HG02759 (cell line): ENCODE measurements at regions not wholly inside any gene's neighbourhood (a gene's known extent, or its start where the extent isn't known, plus 50 kb on each side); places are given as distances from the start of the nearest gene placed in this dataset.

Experiments
- ATAC-seq: cut with Tn5 transposase; IDR thresholded peaks from one replicate; pipeline ENCODE4 v1.9.1; 2021; ENCODE audit warnings: mild to moderate bottlenecking, moderate library complexity; ENCODE audit not compliant: unreplicated experiment

DNA sequence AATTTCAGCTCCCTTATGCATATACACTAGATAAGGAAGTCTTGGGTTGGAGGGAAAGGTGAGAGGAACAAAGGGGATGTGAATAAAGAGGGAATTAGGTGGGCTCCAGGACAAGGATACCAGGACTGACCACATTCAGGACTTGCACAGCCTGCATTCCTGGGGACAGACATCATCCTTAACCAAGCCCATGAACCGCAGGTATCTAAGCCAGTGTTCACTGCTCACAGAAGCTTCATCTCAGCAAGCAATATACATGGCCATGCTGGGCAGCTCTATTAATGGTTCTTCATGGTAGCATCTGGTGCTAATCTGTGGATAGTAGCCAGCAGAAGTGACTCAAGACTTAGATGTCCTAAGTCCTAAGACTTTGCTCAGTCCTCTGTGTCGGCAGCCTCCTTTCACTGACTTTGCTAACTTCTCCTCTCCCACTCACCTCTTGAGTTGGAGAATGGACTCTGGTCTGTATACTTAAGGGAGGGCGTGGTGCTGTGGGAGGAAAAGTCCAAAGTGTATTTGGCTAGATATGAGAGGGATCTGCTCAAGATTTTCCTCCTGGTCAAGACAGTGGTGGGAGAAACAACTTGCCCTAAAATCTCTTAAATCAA lies 136.1 kb downstream of the ASCL1 start:
- no peak for ATAC-seq

DNA sequence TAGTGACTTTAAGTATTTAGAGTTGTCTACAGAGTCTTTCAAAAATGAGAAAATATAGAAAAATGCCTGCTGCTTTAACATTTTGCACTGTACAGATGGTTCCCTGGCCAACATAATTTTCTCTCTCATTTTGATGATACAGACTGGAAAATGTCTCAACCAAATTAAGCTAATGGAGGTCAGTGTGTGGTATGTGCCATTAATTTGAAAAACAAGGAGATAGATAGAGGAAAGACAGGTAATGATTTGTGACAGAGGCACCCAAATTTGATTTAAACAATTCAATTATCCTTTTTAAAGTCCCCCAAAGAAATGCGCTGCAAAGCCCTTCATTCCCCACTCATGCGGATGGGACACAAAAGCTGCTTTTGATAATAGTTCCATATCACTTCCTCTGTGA lies 140.0 kb downstream of the ASCL1 start:
- no peak for ATAC-seq

GRCh38 chr12:103100257-103100831 lies 142.9 kb downstream of the ASCL1 start:
- ATAC-seq: no peak

GRCh38 chr12:103102225-103102744 lies 144.8 kb downstream of the ASCL1 start:
- ATAC-seq: peak; percentile 83

DNA sequence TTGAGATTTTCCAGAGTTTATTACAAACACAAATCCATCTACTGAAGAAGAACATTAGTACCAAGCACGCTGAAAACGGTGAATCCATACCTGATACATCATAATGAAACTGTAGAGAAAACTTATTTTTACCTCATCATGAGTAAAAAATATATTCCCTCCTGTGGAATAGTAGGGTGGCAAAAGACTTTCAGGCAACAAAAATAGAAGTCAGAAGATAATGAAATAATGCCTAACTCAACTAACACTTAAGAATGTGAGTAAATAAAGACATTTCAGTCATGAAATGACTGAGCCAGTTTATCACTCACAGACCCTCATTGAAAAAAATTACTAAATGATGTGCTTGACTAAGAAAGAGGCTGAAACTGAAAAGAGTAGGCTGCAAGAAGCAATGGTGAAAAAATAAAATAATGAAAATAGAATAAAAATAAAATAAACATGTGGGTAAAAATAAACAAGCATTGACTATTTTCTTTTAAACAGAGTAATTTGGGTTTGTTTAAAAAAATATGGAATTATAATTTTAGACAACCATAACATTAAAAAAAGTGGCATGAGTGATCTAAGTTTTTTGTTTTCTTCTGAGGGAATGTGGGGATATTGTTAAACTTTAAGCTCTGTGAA lies 148.6 kb downstream of the ASCL1 start:
- peak; percentile 53 for ATAC-seq

DNA sequence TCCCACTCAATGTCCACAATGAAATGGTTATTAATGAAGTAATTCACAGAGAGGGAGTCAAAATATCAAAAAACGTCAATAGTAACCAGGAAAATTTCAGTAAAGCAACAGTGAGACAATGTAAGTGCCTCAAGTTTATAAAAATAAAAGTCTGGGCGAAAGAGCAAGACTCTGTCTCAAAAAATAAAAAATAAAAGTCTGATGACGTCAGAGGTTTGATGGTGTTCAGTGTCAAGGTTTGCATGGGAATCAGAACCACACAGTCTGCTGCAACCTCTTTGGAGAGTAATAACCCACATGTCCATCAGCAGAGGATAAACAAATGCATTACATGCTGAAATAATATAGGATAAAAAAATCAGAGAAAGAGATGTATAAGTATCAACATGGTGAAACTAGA lies 152.4 kb downstream of the ASCL1 start:
- no peak for ATAC-seq

GRCh38 chr12:103114296-103115055 lies 157.0 kb downstream of the ASCL1 start:
- peak; percentile 98 for ATAC-seq

GRCh38 chr12:103128862-103129501 lies 171.5 kb downstream of the ASCL1 start:
- no peak for ATAC-seq

DNA sequence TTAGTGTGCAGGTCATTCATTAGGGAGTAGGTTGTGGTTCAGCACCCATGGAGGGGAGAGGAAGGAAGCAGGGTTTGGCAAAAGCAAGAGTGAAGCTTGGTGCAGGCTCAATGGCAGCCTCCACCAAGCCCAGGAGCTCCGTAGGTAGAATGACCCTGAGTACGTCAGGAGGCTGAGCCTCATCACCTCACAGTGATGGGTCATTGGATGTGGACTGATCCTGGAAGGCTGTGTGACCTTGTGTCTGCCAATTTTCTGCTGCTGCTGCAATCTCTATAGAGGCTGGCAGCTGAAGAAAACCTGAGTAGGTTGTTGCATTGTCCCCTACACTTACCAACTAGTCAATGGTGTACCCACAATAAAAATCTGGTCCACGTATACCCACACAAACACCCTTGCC lies 173.1 kb downstream of the ASCL1 start:
- no peak for ATAC-seq

DNA sequence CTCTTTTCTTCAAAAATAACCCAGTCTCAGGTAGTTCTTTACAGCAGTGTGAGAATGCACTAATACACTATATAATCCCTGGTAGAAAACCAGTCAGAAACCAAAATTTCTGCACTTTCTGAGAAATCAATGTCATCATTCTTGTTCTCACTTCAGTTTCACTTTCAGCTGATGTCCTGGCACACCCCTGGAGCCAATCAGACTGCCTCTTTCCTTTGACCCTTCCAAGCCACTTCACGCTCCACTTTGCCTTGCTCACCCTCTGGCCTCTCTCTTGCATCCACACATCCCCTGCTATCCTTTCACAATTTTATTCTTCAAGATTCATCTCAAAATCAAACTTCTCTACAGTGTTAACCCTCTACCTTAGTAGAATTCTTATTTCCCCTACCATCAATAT lies 181.1 kb downstream of the ASCL1 start:
- ATAC-seq: no peak

GRCh38 chr12:103139876-103140275 lies 182.4 kb downstream of the ASCL1 start:
- no peak for ATAC-seq

GRCh38 chr12:103140286-103140685 lies 182.8 kb downstream of the ASCL1 start:
- ATAC-seq: no peak

- no peak for ATAC-seq
Measured at GRCh38 chr12:103144278-103144677, 186.8 kb downstream of the ASCL1 start.

DNA sequence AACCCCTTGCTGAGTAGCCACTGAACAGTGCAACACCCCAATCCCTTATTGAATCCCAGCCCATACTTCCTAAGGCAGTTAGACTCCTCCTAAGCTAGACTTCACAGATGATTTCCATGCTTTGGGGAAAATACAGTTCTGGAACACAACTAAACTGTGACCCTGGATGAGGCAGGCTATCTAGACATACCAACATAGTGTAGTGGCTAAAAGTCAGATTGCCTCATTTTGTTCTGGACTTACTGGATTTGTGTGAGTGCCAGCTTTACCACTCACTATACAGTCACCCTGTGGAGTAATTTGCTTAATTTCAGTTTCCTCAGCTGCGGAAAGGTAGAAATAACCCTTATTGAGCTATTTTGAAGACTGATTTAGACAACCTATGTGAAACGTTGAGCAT lies 203.1 kb downstream of the ASCL1 start:
- ATAC-seq: no peak

DNA sequence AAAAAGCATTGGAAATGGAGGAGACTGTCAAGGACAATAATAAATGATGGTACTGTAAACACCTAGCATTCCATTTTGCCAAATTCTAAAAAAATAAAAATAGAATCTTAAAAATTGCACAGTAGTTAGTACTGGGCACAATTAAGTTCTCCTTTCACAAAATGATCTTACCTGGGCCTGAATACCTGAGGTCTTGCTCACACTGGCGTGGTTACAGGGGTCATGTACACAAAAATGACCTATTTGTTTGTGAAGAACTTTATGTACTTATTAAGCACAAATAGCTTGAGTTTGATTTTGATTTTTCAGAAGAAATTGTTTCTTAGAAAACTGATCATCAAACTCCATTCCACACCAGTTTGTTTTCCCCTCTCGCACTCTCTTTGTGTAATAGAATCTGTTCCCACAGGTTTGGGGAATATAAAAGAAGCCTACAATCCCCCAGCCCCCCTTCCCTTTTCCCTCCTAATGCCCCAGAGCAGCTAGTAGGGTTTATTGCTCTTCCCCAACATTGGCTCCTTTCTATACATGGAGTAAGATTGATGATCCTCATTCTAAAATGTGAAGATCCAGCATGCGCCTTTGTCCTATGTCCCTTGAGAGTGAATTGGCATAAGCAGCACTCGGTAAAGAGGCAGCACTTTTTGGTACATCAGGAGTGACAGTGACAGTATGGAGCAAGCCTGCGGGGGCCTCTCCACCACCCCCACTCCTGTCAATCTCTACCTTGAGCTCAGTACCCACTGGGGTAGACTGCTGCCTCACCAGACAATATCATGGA lies 204.3 kb downstream of the ASCL1 start:
- no peak for ATAC-seq

DNA sequence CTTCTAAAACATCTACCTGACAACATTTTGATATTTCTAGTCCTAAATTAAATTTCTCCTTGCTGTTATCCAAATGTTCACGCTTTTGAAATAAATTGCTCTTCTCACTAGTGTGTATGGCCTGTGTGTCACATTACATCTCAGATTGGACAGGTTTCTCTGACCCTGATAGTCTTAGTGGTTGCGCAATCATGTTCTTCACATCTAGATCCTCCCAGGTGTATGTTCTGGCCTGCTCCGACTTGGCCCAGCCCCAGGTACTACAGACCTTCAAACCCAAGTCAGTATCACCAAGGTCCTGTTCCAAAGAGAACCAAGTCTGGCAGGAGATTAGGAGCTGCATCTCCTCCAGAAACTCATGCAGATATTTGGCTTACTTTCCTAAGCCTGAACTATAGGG lies 209.5 kb downstream of the ASCL1 start:
- no peak for ATAC-seq

- ATAC-seq: no peak
Measured at GRCh38 chr12:103172447-103173112, 215.1 kb downstream of the ASCL1 start.

- no peak for ATAC-seq
Measured at GRCh38 chr12:103175625-103176024, 218.2 kb downstream of the ASCL1 start.

- no peak for ATAC-seq
Measured at GRCh38 chr12:103177639-103178255, 220.3 kb downstream of the ASCL1 start.
